ENCODE measurements at regions not wholly inside any gene's neighbourhood (a gene's known extent, or its start where the extent isn't known, plus 50 kb on each side); places are given as distances from the start of the nearest gene placed in this dataset.

GRCh38 chr2:18186816-18187613 lies 308.5 kb downstream of the KCNS3 start:
- Mint-ChIP-seq H3K9me3 (ENCODE audit: low read depth) (no peaks in the 10 kb centered on the region), H3K27ac (no peak overlapping the region), H3K27me3 (peaks cover 5% of the 10 kb centered on the region), H3K4me1 (no peaks in the 10 kb centered on the region), H3K4me3 (no peak overlapping the region), H3K36me3 (ENCODE audit: low read depth) (no peaks in the 10 kb centered on the region)
- ATAC-seq, result no peak
- intact Hi-C loops (cut with DNase I, micrococcal nuclease), result no loop called here
- no peak for DNase-seq
- POLR2A ChIA-PET, result no interaction called here
- CTCF ChIA-PET, result interaction anchor here (1.1 kb wide), 1 partner anchor 9 kb away, joined by 4 read pairs; no protein-coding TSS in a partner anchor

- Mint-ChIP-seq H3K36me3 (ENCODE audit: low read depth) (no peaks in the 10 kb centered on the region), H3K9me3 (ENCODE audit: low read depth) (no peaks in the 10 kb centered on the region), H3K27me3 (peaks cover 9% of the 10 kb centered on the region), H3K4me1 (no peaks in the 10 kb centered on the region), H3K27ac (no peak overlapping the region), H3K4me3 (no peak overlapping the region)
- intact Hi-C loops (cut with DNase I, micrococcal nuclease), result no loop called here
- ATAC-seq, result no peak
- CTCF ChIA-PET, result interaction anchor here (0.9 kb wide), 1 partner anchor 11 kb away, joined by 3 read pairs; no protein-coding TSS in a partner anchor
- POLR2A ChIA-PET, result no interaction called here
- DNase-seq, result no peak
These were observed 304.4 kb downstream of the KCNS3 start for GRCh38 chr2:18182861-18183260.

- Mint-ChIP-seq H3K36me3 (ENCODE audit: low read depth) (no peaks in the 10 kb centered on the region), H3K4me3 (no peak overlapping the region), H3K9me3 (ENCODE audit: low read depth) (no peaks in the 10 kb centered on the region), H3K27ac (no peak overlapping the region), H3K4me1 (no peaks in the 10 kb centered on the region), H3K27me3 (peaks cover 6% of the 10 kb centered on the region)
- CTCF ChIA-PET, result interaction anchor here (0.5 to 0.9 kb wide), 6 partner anchors 8 to 200 kb away, joined by 3 to 7 read pairs (median 3); no protein-coding TSS in a partner anchor
- DNase-seq (no peak), ATAC-seq (no peak)
- intact Hi-C loops (cut with DNase I, micrococcal nuclease), result no loop called here
- POLR2A ChIA-PET, result no interaction called here
These were observed 302.4 kb downstream of the KCNS3 start for GRCh38 chr2:18180912-18181311.

GRCh38 chr2:18180031-18180610 lies 301.7 kb downstream of the KCNS3 start:
- POLR2A ChIA-PET, result no interaction called here
- intact Hi-C loops (cut with DNase I, micrococcal nuclease), result no loop called here
- no peak for DNase-seq
- no peaks in the 10 kb centered on the region for H3K36me3 Mint-ChIP-seq (ENCODE audit: low read depth)
- no peak overlapping the region for H3K27ac Mint-ChIP-seq
- ATAC-seq, result no peak
- H3K27me3 Mint-ChIP-seq, result peaks cover 6% of the 10 kb centered on the region
- no peaks in the 10 kb centered on the region for H3K4me1 Mint-ChIP-seq
- no peak overlapping the region for H3K4me3 Mint-ChIP-seq
- no peaks in the 10 kb centered on the region for H3K9me3 Mint-ChIP-seq (ENCODE audit: low read depth)
- CTCF ChIA-PET, result interaction anchor here (0.7 kb wide), 3 partner anchors 9 to 787 kb away, joined by 3 read pairs; no protein-coding TSS in a partner anchor

GRCh38 chr2:18178736-18179349 lies 300.4 kb downstream of the KCNS3 start:
- DNase-seq (peak; percentile 52), ATAC-seq (peak; percentile 55)
- POLR2A ChIA-PET, result no interaction called here
- H3K4me1 Mint-ChIP-seq, result no peaks in the 10 kb centered on the region
- H3K36me3 Mint-ChIP-seq (ENCODE audit: low read depth), result no peaks in the 10 kb centered on the region
- H3K27me3 Mint-ChIP-seq, result peaks cover 6% of the 10 kb centered on the region
- H3K27ac Mint-ChIP-seq, result no peak overlapping the region
- H3K9me3 Mint-ChIP-seq (ENCODE audit: low read depth), result no peaks in the 10 kb centered on the region
- CTCF ChIA-PET, result interaction anchor here (0.7 to 1.6 kb wide), 8 partner anchors 8 to 641 kb away, joined by 3 to 10 read pairs (median 4); no protein-coding TSS in a partner anchor
- H3K4me3 Mint-ChIP-seq, result no peak overlapping the region
- intact Hi-C loops (cut with DNase I, micrococcal nuclease), result loop anchor here (1.0 to 2.0 kb wide), 3 partner anchors 328 to 460 kb away; no protein-coding TSS in a partner anchor

GRCh38 chr2:18176679-18177215 lies 298.3 kb downstream of the KCNS3 start:
- intact Hi-C loops (cut with DNase I, micrococcal nuclease), result no loop called here
- Mint-ChIP-seq H3K36me3 (ENCODE audit: low read depth) (no peaks in the 10 kb centered on the region), H3K4me1 (no peaks in the 10 kb centered on the region), H3K27ac (no peak overlapping the region), H3K4me3 (no peak overlapping the region), H3K9me3 (ENCODE audit: low read depth) (no peaks in the 10 kb centered on the region), H3K27me3 (peaks cover 8% of the 10 kb centered on the region)
- ATAC-seq, result no peak
- ChIA-PET CTCF (interaction anchor here (0.9 to 1.2 kb wide), 2 partner anchors 17 to 27 kb away, joined by 3 read pairs; no protein-coding TSS in a partner anchor), POLR2A (no interaction called here)
- DNase-seq, result no peak

GRCh38 chr2:18172607-18173006 lies 294.1 kb downstream of the KCNS3 start:
- H3K4me3 Mint-ChIP-seq, result no peak overlapping the region
- CTCF ChIA-PET, result interaction anchor here (0.8 kb wide), 1 partner anchor 8 kb away, joined by 3 read pairs; no protein-coding TSS in a partner anchor
- H3K4me1 Mint-ChIP-seq, result no peaks in the 10 kb centered on the region
- DNase-seq, result no peak
- intact Hi-C loops (cut with DNase I, micrococcal nuclease), result no loop called here
- POLR2A ChIA-PET, result interaction anchor here (0.7 kb wide), 1 partner anchor 649 kb away, joined by 13 read pairs; no protein-coding TSS in a partner anchor
- H3K9me3 Mint-ChIP-seq (ENCODE audit: low read depth), result no peaks in the 10 kb centered on the region
- no peak overlapping the region for H3K27ac Mint-ChIP-seq
- ATAC-seq, result no peak
- no peaks in the 10 kb centered on the region for H3K36me3 Mint-ChIP-seq (ENCODE audit: low read depth)
- peaks cover 4% of the 10 kb centered on the region for H3K27me3 Mint-ChIP-seq

GRCh38 chr2:18171191-18172139 lies 293.0 kb downstream of the KCNS3 start:
- Mint-ChIP-seq H3K4me3 (no peak overlapping the region), H3K9me3 (ENCODE audit: low read depth) (no peaks in the 10 kb centered on the region), H3K27me3 (peaks cover 10% of the 10 kb centered on the region), H3K27ac (no peak overlapping the region), H3K36me3 (ENCODE audit: low read depth) (no peaks in the 10 kb centered on the region), H3K4me1 (no peaks in the 10 kb centered on the region)
- ChIA-PET POLR2A (no interaction called here), CTCF (interaction anchor here (0.6 to 0.7 kb wide), 2 partner anchors 11 to 1350 kb away, joined by 3 read pairs; no protein-coding TSS in a partner anchor)
- DNase-seq, result no peak
- intact Hi-C loops (cut with DNase I, micrococcal nuclease), result no loop called here
- ATAC-seq, result no peak

- Mint-ChIP-seq H3K36me3 (ENCODE audit: low read depth) (no peaks in the 10 kb centered on the region), H3K27me3 (peaks cover 11% of the 10 kb centered on the region), H3K4me3 (no peak overlapping the region), H3K9me3 (ENCODE audit: low read depth) (no peaks in the 10 kb centered on the region), H3K27ac (no peak overlapping the region), H3K4me1 (no peaks in the 10 kb centered on the region)
- POLR2A ChIA-PET, result no interaction called here
- no peak for DNase-seq
- CTCF ChIA-PET, result interaction anchor here (0.6 kb wide), 1 partner anchor 1351 kb away, joined by 3 read pairs; no protein-coding TSS in a partner anchor
- no peak for ATAC-seq
- intact Hi-C loops (cut with DNase I, micrococcal nuclease), result no loop called here
These were observed 292.2 kb downstream of the KCNS3 start for GRCh38 chr2:18170642-18171041.

- H3K4me1 Mint-ChIP-seq, result no peaks in the 10 kb centered on the region
- H3K9me3 Mint-ChIP-seq (ENCODE audit: low read depth), result no peaks in the 10 kb centered on the region
- no peak for DNase-seq
- intact Hi-C loops (cut with DNase I, micrococcal nuclease), result no loop called here
- no peak overlapping the region for H3K4me3 Mint-ChIP-seq
- POLR2A ChIA-PET, result no interaction called here
- H3K36me3 Mint-ChIP-seq (ENCODE audit: low read depth), result no peaks in the 10 kb centered on the region
- H3K27ac Mint-ChIP-seq, result no peak overlapping the region
- peaks cover 16% of the 10 kb centered on the region for H3K27me3 Mint-ChIP-seq
- CTCF ChIA-PET, result no interaction called here
- ATAC-seq, result no peak
These were observed 291.4 kb downstream of the KCNS3 start for GRCh38 chr2:18169893-18170175.

All from activated CD4-positive, alpha-beta T cell treated with anti-CD3 and anti-CD28 coated beads for 36 hours (primary cell).